ENCODE measurements at regions not wholly inside any gene's neighbourhood (a gene's known extent, or its start where the extent isn't known, plus 50 kb on each side); places are given as distances from the start of the nearest gene placed in this dataset.

DNA sequence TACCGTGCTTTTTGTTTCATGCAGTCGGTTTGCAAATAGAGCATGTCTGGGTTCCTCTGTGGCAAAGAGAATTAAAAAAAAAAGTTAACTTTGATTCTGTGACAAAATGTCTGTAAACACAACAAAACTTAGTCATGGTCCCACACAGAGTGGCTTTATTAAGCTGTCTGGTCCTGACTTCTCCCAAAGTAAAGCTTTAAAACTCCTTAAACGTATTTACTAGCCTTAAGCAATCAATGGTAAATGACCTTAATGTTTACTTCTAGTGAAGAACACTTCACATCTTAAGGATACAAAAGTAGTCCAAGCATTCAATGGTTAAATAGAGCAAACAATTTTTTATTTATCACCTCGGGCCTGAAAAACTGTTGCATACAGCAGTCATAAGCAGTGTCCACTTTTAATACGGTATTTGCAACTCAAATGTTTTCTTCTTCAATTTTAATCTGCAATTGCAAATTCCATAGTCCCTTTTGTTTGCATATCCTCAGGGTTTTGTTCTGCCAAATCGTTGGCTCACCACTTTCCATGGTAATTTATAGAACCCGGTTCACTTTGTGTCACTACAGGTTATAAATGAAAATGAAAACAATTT, 453.0 kb upstream of the MIS18BP1 start:
- H4K8ac ChIP-seq (ENCODE audit: low read depth in 2 of 2, low read length in 2 of 2), result no peak overlapping the region
- CTCF ChIA-PET, result no interaction called here

More for the DNA sequence above, 453.0 kb upstream of the MIS18BP1 start:
- H3K27ac ChIP-seq (ENCODE audit: insufficient read depth, low read length), result no peak overlapping the region
- no peak overlapping the region for H3K4ac ChIP-seq (ENCODE audit: low read depth, low read length)
- no peak overlapping the region for H2AFZ ChIP-seq (replicated peaks; ENCODE audit: low read length, poor library complexity)
- H2BK5ac ChIP-seq (ENCODE audit: low read depth, low read length, poor library complexity, severe bottlenecking), result no peak overlapping the region
- H3K27me3 ChIP-seq (ENCODE audit: control insufficient read depth, insufficient read depth, low read length), result no peaks in the 10 kb centered on the region
- H2AK9ac ChIP-seq (replicated peaks; ENCODE audit: low read depth, low read length, poor library complexity), result no peak overlapping the region
- no peak overlapping the region for H3K4me2 ChIP-seq (ENCODE audit: low read depth, low read length)
- no peaks in the 10 kb centered on the region for H4K20me1 ChIP-seq (ENCODE audit: insufficient read depth, low read length)
- no peak overlapping the region for H4K5ac ChIP-seq (ENCODE audit: low read depth, low read length)
- no peak overlapping the region for H3K18ac ChIP-seq (ENCODE audit: low read depth, low read length)
- BruUV-seq (replicated peaks), result no TSS peak
- POLR2A ChIA-PET (ENCODE audit: unreplicated experiment), result no interaction called here
- peaks cover 3% of the 10 kb centered on the region; the same call in 1 of the 2 replicates for H3K9me3 ChIP-seq (ENCODE audit: control insufficient read depth, insufficient read depth, low read length)
- ATAC-seq (ENCODE audit: low read depth) (no peak), DNase-seq (no peak)
- H3K4me3 ChIP-seq (ENCODE audit: insufficient read depth, low read depth, low read length), result no peak overlapping the region
- H3K36me3 ChIP-seq (ENCODE audit: control insufficient read depth, insufficient read depth, low read length), result no peaks in the 10 kb centered on the region
- intact Hi-C loops (cut with micrococcal nuclease) (no loop called here), dilution Hi-C loops (cut with HindIII; ENCODE audit: low sequenced_read_pairs, unreplicated experiment) (no loop called here), in situ Hi-C loops (cut with MboI; ENCODE audit: low sequenced_read_pairs) (no loop called here)
- H3K4me1 ChIP-seq (ENCODE audit: control insufficient read depth, insufficient read depth, low read length), result no peaks in the 10 kb centered on the region
- H2BK20ac ChIP-seq (ENCODE audit: low read depth, low read length), result no peak overlapping the region
- WGBS, 2 experiments (ENCODE audit: extremely low coverage in 2 of 2, insufficient read length in 1 of 2), result 17% methylated on average over 1 of the region's 7 CpGs; no CpG with 5 or more reads in 1 of the 2 experiments
- no peaks in the 10 kb centered on the region for H3K9me1 ChIP-seq (ENCODE audit: insufficient read depth, low read length)
- TF ChIP-seq FOS (IDR thresholded peaks at IDR 0.05; ENCODE audit: low read depth, low read length) (no peak), RCOR1 (IDR thresholded peaks at IDR 0.05; ENCODE audit: insufficient replicate concordance, low read length) (no peak), MAZ (IDR thresholded peaks at IDR 0.05; ENCODE audit: borderline replicate concordance, low read depth, low read length) (no peak), CHD1 (IDR thresholded peaks at IDR 0.05; ENCODE audit: low read depth, low read length) (no peak), CEBPB (IDR thresholded peaks at IDR 0.05; ENCODE audit: low read depth, low read length) (no peak), POLR2A (IDR thresholded peaks at IDR 0.05; ENCODE audit: low read depth, low read length) (no peak), NFE2L2 (IDR thresholded peaks at IDR 0.05; ENCODE audit: low read depth, low read length) (no peak), SMC3 (IDR thresholded peaks at IDR 0.05; ENCODE audit: low read depth, low read length) (no peak), BHLHE40 (IDR thresholded peaks at IDR 0.05; ENCODE audit: low read depth, low read length) (no peak), MAFK (IDR thresholded peaks at IDR 0.05; ENCODE audit: low read depth, low read length) (no peak), RFX5 (IDR thresholded peaks at IDR 0.05; ENCODE audit: low read depth, low read length) (no peak), RAD21 (IDR thresholded peaks at IDR 0.05; ENCODE audit: low read length) (no peak), MXI1 (IDR thresholded peaks at IDR 0.05; ENCODE audit: borderline replicate concordance, low read depth, low read length) (no peak)
- TF ChIP-seq, protein P1, sequence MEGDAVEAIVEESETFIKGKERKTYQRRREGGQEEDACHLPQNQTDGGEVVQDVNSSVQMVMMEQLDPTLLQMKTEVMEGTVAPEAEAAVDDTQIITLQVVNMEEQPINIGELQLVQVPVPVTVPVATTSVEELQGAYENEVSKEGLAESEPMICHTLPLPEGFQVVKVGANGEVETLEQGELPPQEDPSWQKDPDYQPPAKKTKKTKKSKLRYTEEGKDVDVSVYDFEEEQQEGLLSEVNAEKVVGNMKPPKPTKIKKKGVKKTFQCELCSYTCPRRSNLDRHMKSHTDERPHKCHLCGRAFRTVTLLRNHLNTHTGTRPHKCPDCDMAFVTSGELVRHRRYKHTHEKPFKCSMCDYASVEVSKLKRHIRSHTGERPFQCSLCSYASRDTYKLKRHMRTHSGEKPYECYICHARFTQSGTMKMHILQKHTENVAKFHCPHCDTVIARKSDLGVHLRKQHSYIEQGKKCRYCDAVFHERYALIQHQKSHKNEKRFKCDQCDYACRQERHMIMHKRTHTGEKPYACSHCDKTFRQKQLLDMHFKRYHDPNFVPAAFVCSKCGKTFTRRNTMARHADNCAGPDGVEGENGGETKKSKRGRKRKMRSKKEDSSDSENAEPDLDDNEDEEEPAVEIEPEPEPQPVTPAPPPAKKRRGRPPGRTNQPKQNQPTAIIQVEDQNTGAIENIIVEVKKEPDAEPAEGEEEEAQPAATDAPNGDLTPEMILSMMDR (conservative IDR thresholded peaks at IDR 0.05; ENCODE audit: low read depth, low read length), result no peak
- TF ChIP-seq, protein P2, sequence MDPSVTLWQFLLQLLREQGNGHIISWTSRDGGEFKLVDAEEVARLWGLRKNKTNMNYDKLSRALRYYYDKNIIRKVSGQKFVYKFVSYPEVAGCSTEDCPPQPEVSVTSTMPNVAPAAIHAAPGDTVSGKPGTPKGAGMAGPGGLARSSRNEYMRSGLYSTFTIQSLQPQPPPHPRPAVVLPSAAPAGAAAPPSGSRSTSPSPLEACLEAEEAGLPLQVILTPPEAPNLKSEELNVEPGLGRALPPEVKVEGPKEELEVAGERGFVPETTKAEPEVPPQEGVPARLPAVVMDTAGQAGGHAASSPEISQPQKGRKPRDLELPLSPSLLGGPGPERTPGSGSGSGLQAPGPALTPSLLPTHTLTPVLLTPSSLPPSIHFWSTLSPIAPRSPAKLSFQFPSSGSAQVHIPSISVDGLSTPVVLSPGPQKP (IDR thresholded peaks at IDR 0.05; ENCODE audit: borderline replicate concordance, low read depth, low read length), result no peak
- TF ChIP-seq, protein P3, sequence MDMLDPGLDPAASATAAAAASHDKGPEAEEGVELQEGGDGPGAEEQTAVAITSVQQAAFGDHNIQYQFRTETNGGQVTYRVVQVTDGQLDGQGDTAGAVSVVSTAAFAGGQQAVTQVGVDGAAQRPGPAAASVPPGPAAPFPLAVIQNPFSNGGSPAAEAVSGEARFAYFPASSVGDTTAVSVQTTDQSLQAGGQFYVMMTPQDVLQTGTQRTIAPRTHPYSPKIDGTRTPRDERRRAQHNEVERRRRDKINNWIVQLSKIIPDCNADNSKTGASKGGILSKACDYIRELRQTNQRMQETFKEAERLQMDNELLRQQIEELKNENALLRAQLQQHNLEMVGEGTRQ (IDR thresholded peaks at IDR 0.05; ENCODE audit: low read depth, low read length), result no peak
- H3K9ac ChIP-seq (ENCODE audit: low read depth, low read length), result no peak overlapping the region
- no peak overlapping the region for H2AK5ac ChIP-seq (ENCODE audit: low read depth, low read length)
- no peaks in the 10 kb centered on the region for H3K79me1 ChIP-seq (ENCODE audit: low read depth in 1 of 2, low read length in 2 of 2)
- no peak overlapping the region for H3K14ac ChIP-seq (replicated peaks; ENCODE audit: low read depth, low read length)
- no peak overlapping the region for H2BK120ac ChIP-seq (ENCODE audit: low read depth, low read length)
- no peak overlapping the region for H3K56ac ChIP-seq (ENCODE audit: extremely low read depth, insufficient read depth, low read length)
- H3K23ac ChIP-seq (ENCODE audit: low read depth, low read length), result no peak overlapping the region
- H2BK15ac ChIP-seq (ENCODE audit: low read depth, low read length), result no peak overlapping the region
- H4K91ac ChIP-seq (ENCODE audit: insufficient read depth, low read depth, low read length), result no peak overlapping the region
